Common myeloid progenitor, CD34-positive (primary cell): ENCODE measurements at regions not wholly inside any gene's neighbourhood (a gene's known extent, or its start where the extent isn't known, plus 50 kb on each side); places are given as distances from the start of the nearest gene placed in this dataset.

Source experiments
- CTCF ChIA-PET: fragments of 350-600 bp; sonication (Branson Sonifier 250); formaldehyde crosslinking; loops from one replicate; lab custom pipeline; 2021; ENCODE audit warnings: antibody characterized with exemption; lab: Charles Lee
- POLR2A ChIA-PET: fragments of 350-600 bp; sonication (Branson Sonifier 250); formaldehyde crosslinking; loops from one replicate; lab custom pipeline; 2021; ENCODE audit warnings: antibody characterized with exemption; lab: Charles Lee
- DNase-seq, 3 donors: peaks; one replicate each; pipeline versions ENCODE4 v3.0.0 to v3.0.0-alpha.2; 2013
- H3K27ac ChIP-seq, 2 experiments: 1 replicate in 1 of 2; 2 replicates in 1 of 2; pipeline ENCODE4 v1.7.0; 2013; ENCODE audit warnings: inconsistent platforms in 2 of 2, low read length in 2 of 2, mild to moderate bottlenecking in 2 of 2, low read depth in 1 of 2, moderate library complexity in 1 of 2; ENCODE audit not compliant: severe bottlenecking in 2 of 2, insufficient read depth in 1 of 2, poor library complexity in 1 of 2
- H3K27me3 ChIP-seq, 5 experiments: replicated peaks in 2 of 5; 1 replicate in 3 of 5; 2 replicates in 2 of 5; pipeline versions ENCODE4 v1.6.1 to v1.7.0; 2013; ENCODE audit warnings: low read length in 4 of 5, mild to moderate bottlenecking in 2 of 5, moderate library complexity in 2 of 5, inconsistent platforms in 1 of 5; ENCODE audit not compliant: insufficient read depth in 5 of 5, control insufficient read depth in 4 of 5
- H3K36me3 ChIP-seq, 4 experiments: 1 replicate in 2 of 4; 2 replicates in 2 of 4; pipeline versions ENCODE4 v1.6.1 to v1.7.0; 2013; ENCODE audit warnings: low read length in 3 of 4, control low read depth in 1 of 4, mild to moderate bottlenecking in 1 of 4; ENCODE audit not compliant: control insufficient read depth in 4 of 4, insufficient read depth in 4 of 4
- H3K4me1 ChIP-seq, 4 experiments: 1 replicate in 3 of 4; 2 replicates in 1 of 4; pipeline versions ENCODE4 v1.6.1 to v1.7.1; 2013; ENCODE audit warnings: low read length in 3 of 4, mild to moderate bottlenecking in 3 of 4, control low read depth in 1 of 4, inconsistent platforms in 1 of 4, moderate library complexity in 1 of 4; ENCODE audit not compliant: control insufficient read depth in 4 of 4, insufficient read depth in 4 of 4; ENCODE audit errors: control extremely low read depth in 1 of 4
- H3K4me3 ChIP-seq, 7 experiments: 1 replicate in 4 of 7; 2 replicates in 3 of 7; pipeline versions ENCODE4 v1.5.1 to v1.7.0; 2013; ENCODE audit warnings: mild to moderate bottlenecking in 7 of 7, low read length in 6 of 7, moderate library complexity in 6 of 7, inconsistent platforms in 2 of 7, low read depth in 2 of 7, control low read depth in 1 of 7; ENCODE audit not compliant: insufficient read depth in 4 of 7, control insufficient read depth in 1 of 7; ENCODE audit errors: extremely low read depth in 1 of 7
- H3K9me3 ChIP-seq, 5 experiments: 1 replicate in 4 of 5; 2 replicates in 1 of 5; pipeline versions ENCODE4 v1.6.1 to v1.7.1; 2013; ENCODE audit warnings: low read length in 4 of 5, mild to moderate bottlenecking in 2 of 5, inconsistent platforms in 1 of 5, low read depth in 1 of 5, moderate library complexity in 1 of 5; ENCODE audit not compliant: control insufficient read depth in 4 of 5, insufficient read depth in 2 of 5; ENCODE audit errors: control extremely low read depth in 1 of 5
- WGBS: methylation state at CpG from one replicate; pipeline ENCODE4 v1.1.5; 2013; ENCODE audit not compliant: insufficient coverage; 5-methylcytosine and 5-hydroxymethylcytosine counted together

DNA sequence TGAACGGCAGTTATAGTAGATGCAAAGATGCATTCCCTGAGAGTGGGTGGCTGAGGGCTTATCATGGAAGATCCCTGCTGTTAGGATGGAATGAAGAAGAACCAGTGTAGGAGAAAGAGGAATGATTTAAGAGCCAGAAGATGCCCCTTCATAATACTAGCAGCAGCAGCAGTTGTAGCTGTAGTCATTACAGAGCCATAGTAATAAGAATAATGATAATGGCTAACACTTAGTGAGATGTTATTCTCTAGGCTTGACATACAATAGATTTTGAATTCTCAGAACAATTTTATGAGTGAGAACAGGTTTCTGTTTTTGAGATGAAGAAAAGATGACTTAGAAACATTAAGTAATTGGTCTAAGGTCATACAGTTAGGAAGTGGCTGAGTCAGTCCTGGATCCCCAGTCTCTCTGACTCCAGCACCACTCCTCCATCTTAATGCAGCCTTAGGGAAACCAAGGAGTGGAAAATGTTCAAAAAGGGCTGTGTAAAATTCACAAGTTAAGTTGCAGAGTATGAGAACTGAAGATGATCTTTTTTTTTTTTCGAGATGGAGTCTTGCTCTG is 459.4 kb upstream of the SGCD start:
- no peak for DNase-seq
- Histone ChIP-seq H3K4me1 (no peaks in the 10 kb centered on the region), H3K9me3 (no peaks in the 10 kb centered on the region), H3K36me3 (no peaks in the 10 kb centered on the region), H3K27me3 (peaks cover 0 to 2% (median 0%) of the 10 kb centered on the region in 5 experiments), H3K27ac (no peak overlapping the region), H3K4me3 (no peak overlapping the region)
- ChIA-PET CTCF (no interaction called here), POLR2A (no interaction called here)
- 94% methylated on average over 2 of the region's 2 CpGs for WGBS

DNA sequence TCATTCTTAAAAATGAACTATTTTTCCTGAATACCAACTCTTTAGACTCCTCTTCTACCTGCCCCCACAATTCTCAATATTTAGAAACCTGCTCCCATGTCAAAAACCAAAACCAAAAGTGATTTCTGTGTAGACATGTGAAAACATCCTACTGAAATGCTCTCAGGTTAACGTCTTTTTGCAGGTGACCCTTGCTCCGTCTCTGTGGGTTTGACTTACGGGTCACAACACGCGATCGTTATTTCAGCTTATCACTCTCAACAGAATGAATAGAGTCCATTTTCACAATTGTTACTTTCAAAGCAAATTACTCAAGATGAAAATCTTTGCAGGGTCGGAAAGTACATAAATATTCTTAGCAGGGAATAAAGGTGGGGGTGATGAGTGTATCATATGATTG is 456.3 kb upstream of the SGCD start:
- Histone ChIP-seq H3K4me1 (no peaks in the 10 kb centered on the region), H3K36me3 (no peaks in the 10 kb centered on the region), H3K4me3 (no peak overlapping the region), H3K9me3 (no peaks in the 10 kb centered on the region), H3K27ac (no peak overlapping the region), H3K27me3 (peaks cover 0 to 2% (median 0%) of the 10 kb centered on the region in 5 experiments)
- ChIA-PET CTCF (no interaction called here), POLR2A (no interaction called here)
- 96% methylated on average over 6 of the region's 7 CpGs for WGBS
- DNase-seq = no peak

DNA sequence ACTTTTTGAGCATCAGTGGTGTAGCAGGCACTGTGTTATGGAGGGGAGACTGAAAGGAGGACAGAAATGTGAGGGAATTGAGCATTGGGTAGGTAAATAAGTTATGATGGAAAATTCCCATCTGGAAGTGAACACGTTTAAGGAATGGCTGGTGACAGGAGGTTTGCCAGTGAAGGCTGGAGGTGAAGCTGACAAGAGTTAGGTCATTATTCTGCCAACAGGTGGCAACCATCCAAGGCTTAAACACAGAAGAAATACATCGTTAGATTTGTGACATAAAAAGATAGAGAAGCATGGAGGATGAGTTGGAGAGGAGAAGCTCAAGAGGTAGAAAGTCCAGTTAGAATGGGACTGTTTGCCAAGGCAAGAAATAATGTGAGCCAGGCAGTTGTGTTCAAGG is 455.3 kb upstream of the SGCD start:
- POLR2A ChIA-PET = no interaction called here
- WGBS = 68% methylated on average over 2 of the region's 2 CpGs
- Histone ChIP-seq H3K36me3 (no peaks in the 10 kb centered on the region), H3K27ac (no peak overlapping the region), H3K27me3 (peaks cover 0 to 2% (median 0%) of the 10 kb centered on the region in 5 experiments), H3K9me3 (no peaks in the 10 kb centered on the region), H3K4me1 (no peaks in the 10 kb centered on the region), H3K4me3 (no peak overlapping the region)
- CTCF ChIA-PET = no interaction called here
- no peak for DNase-seq

DNA sequence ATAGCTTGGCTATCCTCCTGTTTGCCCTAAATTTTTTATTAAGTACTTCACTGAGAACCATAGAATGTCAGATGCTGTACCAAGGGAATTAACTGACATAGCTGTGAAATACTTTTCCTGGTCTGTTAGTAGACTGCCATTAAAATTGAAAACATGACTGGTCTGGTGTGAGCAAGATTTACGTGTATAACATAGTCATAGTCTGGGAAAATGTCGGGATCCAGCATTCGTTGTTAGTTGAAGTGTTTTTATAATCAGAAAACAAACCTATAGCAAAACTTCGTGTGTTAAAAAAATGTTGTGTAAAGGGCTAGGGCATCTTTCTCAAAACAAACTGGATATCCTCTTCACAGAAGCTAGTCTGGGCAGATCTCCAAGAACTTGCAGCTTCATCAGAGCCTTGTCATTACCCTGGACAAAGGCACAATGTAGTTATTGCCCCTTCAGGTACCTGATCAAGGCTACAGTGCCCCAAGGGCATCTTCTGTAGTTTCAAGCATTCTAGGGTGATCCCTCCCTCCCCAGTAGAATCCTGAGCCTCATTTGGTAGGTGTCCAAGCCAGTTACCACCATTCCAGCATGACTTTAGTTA is 454.2 kb upstream of the SGCD start:
- ChIA-PET CTCF (no interaction called here), POLR2A (no interaction called here)
- WGBS = 100% methylated on average over 1 of the region's 4 CpGs
- Histone ChIP-seq H3K36me3 (no peaks in the 10 kb centered on the region), H3K4me3 (no peak overlapping the region), H3K9me3 (no peaks in the 10 kb centered on the region), H3K27me3 (peaks cover 0 to 2% (median 0%) of the 10 kb centered on the region in 5 experiments), H3K27ac (no peak overlapping the region), H3K4me1 (no peaks in the 10 kb centered on the region)
- no peak for DNase-seq

DNA sequence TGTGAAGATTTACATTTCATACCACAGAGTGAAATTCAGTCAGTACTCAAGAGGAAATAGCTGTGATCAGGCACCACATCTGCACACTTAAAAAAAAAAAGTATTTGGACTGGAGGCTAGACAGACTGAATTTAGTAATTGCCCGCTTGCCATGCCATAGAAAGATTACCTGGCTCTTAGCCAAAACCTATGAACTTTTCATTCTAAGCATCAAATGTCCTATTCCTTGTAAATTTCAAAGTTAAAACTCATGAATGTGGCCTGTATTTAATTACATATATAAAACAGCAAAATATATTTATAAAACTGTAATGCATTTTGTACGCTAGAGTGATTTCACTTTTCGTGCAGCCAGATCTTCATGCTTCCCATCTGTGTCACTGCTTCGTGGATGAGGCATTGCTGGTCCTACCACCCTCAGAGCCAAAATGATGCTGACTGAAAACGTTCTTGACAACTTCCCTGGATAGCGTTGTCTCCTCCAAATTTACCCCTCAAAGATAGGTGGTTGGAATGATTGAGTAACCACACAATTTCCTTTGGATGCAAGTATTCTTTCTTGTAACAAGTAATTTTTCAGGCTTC is 447.9 kb upstream of the SGCD start:
- POLR2A ChIA-PET = no interaction called here

DNA sequence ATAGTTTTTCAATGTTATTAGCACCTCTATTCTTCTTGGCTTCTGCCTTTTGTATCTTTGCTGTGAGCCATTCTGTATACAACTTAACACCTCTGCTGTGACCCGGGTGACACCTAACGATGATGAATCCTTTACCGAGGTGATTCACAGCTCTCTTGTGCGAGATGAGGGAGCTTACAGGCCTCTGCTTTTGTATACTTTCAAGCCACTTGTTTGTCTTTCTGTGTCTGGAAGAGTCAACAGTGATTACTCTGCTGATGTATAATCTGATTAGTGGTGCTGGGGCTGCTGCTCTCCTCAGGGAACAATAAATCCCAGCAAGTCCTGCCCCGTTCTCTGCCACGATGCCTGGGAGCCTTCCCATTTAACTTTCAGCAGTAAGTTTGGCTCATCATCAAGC is 442.9 kb upstream of the SGCD start:
- H3K4me1 ChIP-seq = no peaks in the 10 kb centered on the region
- no peak for DNase-seq

More for the DNA sequence above, 447.9 kb upstream of the SGCD start:
- no peaks in the 10 kb centered on the region for H3K36me3 ChIP-seq
- H3K27me3 ChIP-seq = no peaks in the 10 kb centered on the region
- no peaks in the 10 kb centered on the region for H3K9me3 ChIP-seq
- no peak for DNase-seq
- CTCF ChIA-PET = no interaction called here
- WGBS = 80% methylated on average over 1 of the region's 6 CpGs
- no peak overlapping the region for H3K4me3 ChIP-seq
- H3K27ac ChIP-seq = no peak overlapping the region
- H3K4me1 ChIP-seq = no peaks in the 10 kb centered on the region

DNA sequence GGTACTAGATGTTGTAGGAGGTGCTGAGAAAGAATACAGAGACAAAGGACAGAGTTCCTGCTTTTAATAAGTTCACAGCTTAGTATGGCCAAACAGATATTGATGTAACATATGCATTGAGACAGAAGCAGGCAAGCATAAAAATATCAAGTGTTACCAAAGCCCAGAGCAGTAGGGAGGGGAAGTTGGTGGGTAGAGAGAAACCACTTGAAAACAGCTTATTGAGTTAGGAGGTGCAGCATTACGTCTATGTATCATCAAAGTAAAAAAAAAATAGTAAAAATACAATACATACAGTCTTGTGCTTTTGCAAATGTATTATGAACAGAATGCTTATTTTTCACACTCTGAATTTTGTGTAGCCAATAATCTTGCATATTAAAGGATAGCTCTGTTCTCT is 441.8 kb upstream of the SGCD start:
- ChIA-PET CTCF (no interaction called here), POLR2A (no interaction called here)
- Histone ChIP-seq H3K36me3 (no peaks in the 10 kb centered on the region), H3K4me1 (no peaks in the 10 kb centered on the region), H3K27ac (no peak overlapping the region), H3K27me3 (no peaks in the 10 kb centered on the region), H3K9me3 (no peaks in the 10 kb centered on the region), H3K4me3 (no peak overlapping the region)
- WGBS = no CpG with 5 or more reads among the region's 1 CpG
- no peak for DNase-seq

More for the DNA sequence above, 442.9 kb upstream of the SGCD start:
- H3K4me3 ChIP-seq = no peak overlapping the region
- H3K9me3 ChIP-seq = no peaks in the 10 kb centered on the region
- POLR2A ChIA-PET = no interaction called here
- no peak overlapping the region for H3K27ac ChIP-seq
- H3K27me3 ChIP-seq = no peaks in the 10 kb centered on the region
- WGBS = 20% methylated on average over 4 of the region's 6 CpGs
- CTCF ChIA-PET = no interaction called here
- H3K36me3 ChIP-seq = no peaks in the 10 kb centered on the region
